Panc1 (cell line): ENCODE measurements at regions not wholly inside any gene's neighbourhood (a gene's known extent, or its start where the extent isn't known, plus 50 kb on each side); places are given as distances from the start of the nearest gene placed in this dataset.

ENCODE experiments used
- ATAC-seq: fragments of 200-7000 bp; cut with Tn5 transposase; 2 replicates; pipeline ENCODE4 v1.9.1; 2020; ENCODE audit warnings: mild to moderate bottlenecking, moderate library complexity
- BruUV-seq: library from RNA; stranded (reverse); fragments of 400-500 nt; replicated peaks from 2 replicates; lab custom pipeline; 2021; lab: Mats Ljungman, UMichigan
- CTCF ChIA-PET: fragments of 300-600 bp; sonication (Branson Sonifier 250); formaldehyde crosslinking; loops from one replicate; lab custom pipeline; 2022; ENCODE audit warnings: antibody characterized with exemption; lab: Charles Lee
- POLR2A ChIA-PET: fragments of 300-600 bp; sonication (Branson Sonifier 250); formaldehyde crosslinking; loops from one replicate; lab custom pipeline; 2022; ENCODE audit warnings: antibody characterized with exemption; lab: Charles Lee
- DNase-seq: peaks from one replicate; pipeline ENCODE4 v3.0.0-alpha.2; 2010; ENCODE audit warnings: low read depth, low spot score
- H3K27ac ChIP-seq: 2 replicates; pipeline ENCODE4 v1.5.1; 2011; ENCODE audit warnings: mild to moderate bottlenecking, low read length, inconsistent platforms
- H3K27me3 ChIP-seq: fragments of 200-500 bp; sonication (Bioruptor generic); 2 replicates; pipeline ENCODE4 v1.6.0; 2014; ENCODE audit warnings: low read length, inconsistent platforms; ENCODE audit not compliant: control insufficient read depth, insufficient read depth
- H3K36me3 ChIP-seq: fragments of 200-500 bp; sonication (Bioruptor generic); 2 replicates; pipeline ENCODE4 v1.5.1; 2014; ENCODE audit warnings: inconsistent platforms, mild to moderate bottlenecking, low read length, moderate library complexity; ENCODE audit not compliant: control insufficient read depth, insufficient read depth
- H3K4me1 ChIP-seq: 2 replicates; pipeline ENCODE4 v1.5.1; 2011; ENCODE audit warnings: inconsistent platforms, mild to moderate bottlenecking, low read length, moderate library complexity; ENCODE audit not compliant: control insufficient read depth, insufficient read depth
- H3K4me3 ChIP-seq, 2 experiments: 2 replicates each; pipeline ENCODE4 v1.5.1; 2011 to 2012; ENCODE audit warnings: low read depth in 2 of 2, low read length in 2 of 2, mild to moderate bottlenecking in 2 of 2, inconsistent platforms in 1 of 2, moderate library complexity in 1 of 2
- H3K9me3 ChIP-seq: fragments of 200-500 bp; sonication (Bioruptor generic); 2 replicates; pipeline ENCODE4 v1.5.1; 2014; ENCODE audit warnings: low read depth, mild to moderate bottlenecking, inconsistent platforms, low read length, moderate library complexity; ENCODE audit not compliant: control insufficient read depth, insufficient read depth
- POLR2AphosphoS5 ChIP-seq: IDR thresholded peaks from 2 replicates; pipeline ENCODE4 v1.6.1; 2012; ENCODE audit warnings: mild to moderate bottlenecking, low read depth, low read length, moderate library complexity
- SIN3A ChIP-seq: IDR thresholded peaks from 2 replicates; pipeline ENCODE4 v1.6.1; 2012; ENCODE audit warnings: low read depth, mild to moderate bottlenecking, low read length, moderate library complexity, borderline replicate concordance; ENCODE audit not compliant: insufficient read depth
- TCF7L2 ChIP-seq: IDR thresholded peaks from 2 replicates; pipeline ENCODE4 v1.6.1; 2011; ENCODE audit warnings: mild to moderate bottlenecking, low read depth, low read length, inconsistent platforms
- in situ Hi-C: cut with HindIII; loops from 2 replicates; pipeline ENCODE4 v1.10.0; 2016; ENCODE audit warnings: low sequenced_read_pairs, low pct_unique_long_range_greater_than_20kb
- intact Hi-C: fragments of 100-400 bp; cut with micrococcal nuclease; formaldehyde crosslinking; loops from one replicate; pipeline ENCODE4 v1.10.0; 2022; ENCODE audit not compliant: unreplicated experiment
- TF ChIP-seq, protein P1 (sequence below): fragments of 450-650 bp; IDR thresholded peaks from 2 replicates; pipeline ENCODE4 v1.5.1; 2017; ENCODE audit warnings: mild to moderate bottlenecking
- TF ChIP-seq, protein P2 (sequence below), 2 experiments: IDR thresholded peaks; 2 replicates each; pipeline ENCODE4 v1.6.1; 2011 to 2012; ENCODE audit warnings: low read depth in 2 of 2, control low read depth in 1 of 2, low read length in 1 of 2, mild to moderate bottlenecking in 1 of 2, moderate library complexity in 1 of 2; ENCODE audit not compliant: insufficient read depth in 1 of 2

- Histone ChIP-seq H3K4me1 (peaks cover 3% of the 10 kb centered on the region; the same call in 1 of the 2 replicates), H3K9me3 (no peaks in the 10 kb centered on the region), H3K27me3 (peaks cover 16% of the 10 kb centered on the region), H3K27ac (no peak overlapping the region), H3K4me3 (no peak overlapping the region), H3K36me3 (no peaks in the 10 kb centered on the region)
- POLR2A ChIA-PET: no interaction called here
- ATAC-seq (no peak), DNase-seq (no peak)
- in situ Hi-C loops: no loop called here
- intact Hi-C loops: no loop called here
- no TSS peak for BruUV-seq
- TF ChIP-seq POLR2AphosphoS5: no peak
- TF ChIP-seq, protein P1, sequence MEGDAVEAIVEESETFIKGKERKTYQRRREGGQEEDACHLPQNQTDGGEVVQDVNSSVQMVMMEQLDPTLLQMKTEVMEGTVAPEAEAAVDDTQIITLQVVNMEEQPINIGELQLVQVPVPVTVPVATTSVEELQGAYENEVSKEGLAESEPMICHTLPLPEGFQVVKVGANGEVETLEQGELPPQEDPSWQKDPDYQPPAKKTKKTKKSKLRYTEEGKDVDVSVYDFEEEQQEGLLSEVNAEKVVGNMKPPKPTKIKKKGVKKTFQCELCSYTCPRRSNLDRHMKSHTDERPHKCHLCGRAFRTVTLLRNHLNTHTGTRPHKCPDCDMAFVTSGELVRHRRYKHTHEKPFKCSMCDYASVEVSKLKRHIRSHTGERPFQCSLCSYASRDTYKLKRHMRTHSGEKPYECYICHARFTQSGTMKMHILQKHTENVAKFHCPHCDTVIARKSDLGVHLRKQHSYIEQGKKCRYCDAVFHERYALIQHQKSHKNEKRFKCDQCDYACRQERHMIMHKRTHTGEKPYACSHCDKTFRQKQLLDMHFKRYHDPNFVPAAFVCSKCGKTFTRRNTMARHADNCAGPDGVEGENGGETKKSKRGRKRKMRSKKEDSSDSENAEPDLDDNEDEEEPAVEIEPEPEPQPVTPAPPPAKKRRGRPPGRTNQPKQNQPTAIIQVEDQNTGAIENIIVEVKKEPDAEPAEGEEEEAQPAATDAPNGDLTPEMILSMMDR: no peak
- TF ChIP-seq, protein P2, sequence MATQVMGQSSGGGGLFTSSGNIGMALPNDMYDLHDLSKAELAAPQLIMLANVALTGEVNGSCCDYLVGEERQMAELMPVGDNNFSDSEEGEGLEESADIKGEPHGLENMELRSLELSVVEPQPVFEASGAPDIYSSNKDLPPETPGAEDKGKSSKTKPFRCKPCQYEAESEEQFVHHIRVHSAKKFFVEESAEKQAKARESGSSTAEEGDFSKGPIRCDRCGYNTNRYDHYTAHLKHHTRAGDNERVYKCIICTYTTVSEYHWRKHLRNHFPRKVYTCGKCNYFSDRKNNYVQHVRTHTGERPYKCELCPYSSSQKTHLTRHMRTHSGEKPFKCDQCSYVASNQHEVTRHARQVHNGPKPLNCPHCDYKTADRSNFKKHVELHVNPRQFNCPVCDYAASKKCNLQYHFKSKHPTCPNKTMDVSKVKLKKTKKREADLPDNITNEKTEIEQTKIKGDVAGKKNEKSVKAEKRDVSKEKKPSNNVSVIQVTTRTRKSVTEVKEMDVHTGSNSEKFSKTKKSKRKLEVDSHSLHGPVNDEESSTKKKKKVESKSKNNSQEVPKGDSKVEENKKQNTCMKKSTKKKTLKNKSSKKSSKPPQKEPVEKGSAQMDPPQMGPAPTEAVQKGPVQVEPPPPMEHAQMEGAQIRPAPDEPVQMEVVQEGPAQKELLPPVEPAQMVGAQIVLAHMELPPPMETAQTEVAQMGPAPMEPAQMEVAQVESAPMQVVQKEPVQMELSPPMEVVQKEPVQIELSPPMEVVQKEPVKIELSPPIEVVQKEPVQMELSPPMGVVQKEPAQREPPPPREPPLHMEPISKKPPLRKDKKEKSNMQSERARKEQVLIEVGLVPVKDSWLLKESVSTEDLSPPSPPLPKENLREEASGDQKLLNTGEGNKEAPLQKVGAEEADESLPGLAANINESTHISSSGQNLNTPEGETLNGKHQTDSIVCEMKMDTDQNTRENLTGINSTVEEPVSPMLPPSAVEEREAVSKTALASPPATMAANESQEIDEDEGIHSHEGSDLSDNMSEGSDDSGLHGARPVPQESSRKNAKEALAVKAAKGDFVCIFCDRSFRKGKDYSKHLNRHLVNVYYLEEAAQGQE (IDR thresholded peaks at IDR 0.05; ENCODE audit: insufficient read depth in 1 of 2, low read depth in 2 of 2, low read length in 1 of 2): no peak
- no peak for TF ChIP-seq SIN3A
- TF ChIP-seq TCF7L2: no peak
- CTCF ChIA-PET: no interaction called here
These were observed 86.3 kb upstream of the NFE2L3 start for GRCh38 chr7:26065652-26066051.

DNA sequence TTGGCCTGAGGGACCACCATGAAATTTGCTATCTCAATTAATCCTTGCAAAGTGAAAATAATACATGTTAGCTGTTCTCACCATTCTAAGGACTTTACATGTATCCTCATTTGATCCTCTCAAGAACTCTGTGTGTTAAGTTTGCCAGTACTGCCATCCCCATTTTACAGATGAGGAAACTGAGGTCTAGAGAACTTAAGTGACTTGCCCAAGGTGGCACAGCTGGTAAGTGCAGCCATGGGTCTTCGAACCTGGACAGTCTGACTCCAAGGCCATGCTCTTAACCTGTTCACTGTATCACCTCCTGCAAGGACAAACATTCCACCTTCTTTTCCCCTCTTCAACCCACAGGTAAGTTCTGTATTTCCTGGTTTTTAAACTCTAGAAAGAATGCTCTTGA is 85.3 kb upstream of the NFE2L3 start:
- no peaks in the 10 kb centered on the region for H3K36me3 ChIP-seq
- intact Hi-C loops (no loop called here), in situ Hi-C loops (no loop called here)
- H3K4me3 ChIP-seq: no peak overlapping the region
- H3K27me3 ChIP-seq: peaks cover 15% of the 10 kb centered on the region
- no peaks in the 10 kb centered on the region for H3K4me1 ChIP-seq
- no peaks in the 10 kb centered on the region for H3K9me3 ChIP-seq
- no TSS peak for BruUV-seq
- no peak overlapping the region for H3K27ac ChIP-seq
- TF ChIP-seq POLR2AphosphoS5 (no peak), TCF7L2 (no peak), SIN3A (no peak)
- TF ChIP-seq, protein P2 (IDR thresholded peaks at IDR 0.05; ENCODE audit: insufficient read depth in 1 of 2, low read depth in 2 of 2, low read length in 1 of 2): no peak
- TF ChIP-seq, protein P1: no peak
- ChIA-PET POLR2A (no interaction called here), CTCF (no interaction called here)
- ATAC-seq (no peak), DNase-seq (no peak)
